SW 1271 (cell line): ENCODE measurements at regions not wholly inside any gene's neighbourhood (a gene's known extent, or its start where the extent isn't known, plus 50 kb on each side); places are given as distances from the start of the nearest gene placed in this dataset.

Experiments
- DNase-seq, 2 experiments: peaks; one replicate each; lab custom pipeline; 2025; lab: John Stamatoyannopoulos, UW

DNA sequence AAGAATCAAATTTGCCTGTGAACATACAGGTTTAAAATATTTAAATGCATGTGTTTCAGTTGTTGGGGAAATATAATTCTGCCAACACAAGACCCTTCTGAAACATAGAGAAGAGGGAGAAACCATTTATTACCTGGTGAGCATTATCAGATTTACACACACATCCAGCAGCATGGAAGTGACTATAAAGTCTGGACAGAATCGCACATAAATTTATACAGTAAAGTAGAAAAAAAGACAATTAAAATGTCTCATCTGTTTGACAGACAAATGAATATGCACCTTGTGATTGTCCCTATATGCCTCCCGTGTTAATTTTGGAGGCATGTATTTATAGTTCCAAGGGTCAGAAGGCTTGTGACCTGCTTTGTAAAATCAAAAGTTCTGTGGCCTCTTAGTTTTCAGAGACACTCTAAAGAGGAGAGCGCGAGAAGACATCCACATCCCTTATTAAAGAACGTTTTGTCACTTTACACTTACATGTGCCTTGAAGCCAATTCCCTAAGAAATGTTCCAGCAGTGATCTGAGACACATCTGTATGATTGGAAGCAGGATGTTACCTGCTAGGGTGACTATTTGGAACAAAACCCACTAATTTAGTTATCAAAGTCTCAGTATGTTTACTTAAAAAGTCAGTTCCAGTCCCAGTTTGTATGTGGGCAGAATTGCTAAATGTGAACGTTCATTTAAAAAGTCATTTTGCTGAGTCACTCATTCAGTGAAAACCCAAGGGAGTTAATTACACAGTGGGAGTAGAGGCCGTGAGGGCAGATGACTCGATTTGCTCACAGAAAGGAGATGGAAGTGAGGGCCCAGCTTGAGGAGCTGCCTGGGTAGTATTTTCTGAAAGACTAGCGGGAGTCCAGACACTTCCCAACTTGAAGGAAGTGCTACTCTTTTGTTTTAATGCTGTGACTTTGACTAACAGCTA, 527.6 kb upstream of the MEX3C start:
- DNase-seq: no peak

DNA sequence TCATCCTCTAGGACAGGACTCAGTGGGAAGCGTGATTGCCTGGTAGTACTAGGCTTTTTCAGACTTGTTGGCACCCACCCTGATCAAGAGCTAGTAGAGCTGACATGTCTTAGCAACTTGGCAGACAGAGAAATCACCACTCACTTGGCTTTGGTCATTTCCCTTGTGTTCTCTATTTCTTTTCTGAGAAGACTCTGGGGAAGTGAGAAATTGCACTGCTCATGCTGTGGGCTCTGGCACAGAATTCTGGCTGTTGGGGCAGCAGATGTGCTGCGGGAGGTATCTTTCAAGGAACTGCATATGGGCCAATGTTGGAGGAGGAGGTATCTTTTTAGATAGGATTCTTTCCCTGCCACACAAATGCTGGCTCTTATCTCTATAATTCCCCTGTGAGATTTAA, 529.1 kb upstream of the MEX3C start:
- DNase-seq: no peak

DNA sequence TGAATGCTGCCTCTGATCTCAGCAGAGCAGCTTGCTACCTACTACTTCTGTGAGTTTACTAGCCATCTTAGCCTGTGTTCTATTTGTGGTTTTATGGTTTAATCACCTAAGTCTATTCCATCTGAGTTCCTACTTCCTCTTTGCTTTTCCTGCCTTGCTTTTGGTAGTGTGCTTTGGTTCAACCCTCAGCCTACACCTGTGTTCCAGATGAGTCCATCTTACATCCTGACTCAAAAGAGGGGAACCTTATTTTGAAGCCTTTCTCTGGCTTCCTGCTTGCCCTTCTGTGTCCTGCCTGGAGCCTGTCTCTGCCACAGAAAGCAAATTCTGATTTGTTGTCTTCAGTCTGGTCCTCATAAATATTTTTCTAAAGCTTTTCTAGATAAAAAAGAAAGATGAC, 530.3 kb upstream of the MEX3C start:
- no peak for DNase-seq

DNA sequence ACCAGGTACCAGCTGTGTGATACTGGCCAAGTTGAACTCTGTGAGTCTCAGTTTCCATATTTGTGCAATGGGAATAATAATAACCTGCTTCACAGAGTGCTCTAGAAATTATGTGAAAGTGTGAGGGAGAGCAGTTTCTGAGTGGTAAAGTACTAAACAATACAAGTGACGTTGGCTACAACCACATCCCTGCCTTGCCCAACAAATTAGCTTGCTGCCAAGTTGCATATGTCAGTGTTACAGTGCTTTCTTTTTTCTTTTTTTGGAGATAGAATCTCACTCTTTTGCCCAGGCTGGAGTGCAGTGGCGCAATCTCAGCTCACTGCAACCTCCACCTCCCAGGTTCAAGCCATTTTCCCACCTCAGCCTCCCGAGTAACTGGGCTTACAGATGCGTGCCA, 533.6 kb upstream of the MEX3C start:
- no peak for DNase-seq

DNA sequence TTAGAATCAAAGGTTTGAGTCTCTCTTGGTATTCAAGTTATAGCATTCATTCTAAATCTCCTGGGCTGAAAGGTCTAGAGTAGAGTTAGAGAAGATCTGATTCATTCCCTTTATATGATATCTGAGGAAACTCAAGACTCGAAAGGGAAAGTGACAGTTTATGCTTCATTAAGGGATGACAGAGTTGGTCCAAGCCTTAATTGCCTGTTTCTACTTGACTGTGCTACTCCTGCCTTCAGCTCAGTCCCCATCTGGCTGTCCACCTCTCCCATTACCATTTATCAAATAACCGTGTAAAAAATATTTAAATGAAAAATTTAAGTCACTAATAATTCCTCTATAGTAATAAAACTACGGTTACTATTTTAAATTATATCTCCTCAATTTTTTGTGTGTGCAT, 537.1 kb upstream of the MEX3C start:
- DNase-seq: no peak

DNA sequence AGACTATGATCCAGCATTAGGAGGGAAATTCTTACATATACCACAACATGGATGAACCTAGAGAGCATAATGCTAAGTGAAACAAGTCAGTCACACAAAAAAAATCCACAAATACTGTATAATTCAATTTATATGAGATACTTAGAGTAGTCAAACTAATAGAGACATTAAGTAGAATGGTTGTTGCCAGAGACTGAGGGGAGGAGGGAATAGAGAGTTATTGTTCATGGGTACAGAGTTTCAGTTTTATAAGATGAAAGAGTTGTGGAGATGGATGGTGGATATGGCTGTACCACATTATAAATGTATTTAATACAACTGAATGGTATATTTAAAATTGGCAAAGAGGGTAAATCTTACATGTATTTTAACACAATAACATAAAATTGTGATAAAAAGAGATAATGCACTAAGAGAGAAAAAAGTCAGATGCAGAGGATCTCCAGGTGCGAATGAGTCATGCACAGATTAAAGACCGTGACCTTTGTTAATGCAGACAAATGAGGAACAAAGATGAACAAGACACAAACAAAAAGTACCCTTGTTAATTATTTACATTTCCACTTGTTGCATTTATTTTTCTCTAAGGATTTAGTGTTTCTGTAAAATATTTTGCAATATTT, 541.7 kb upstream of the MEX3C start:
- no peak for DNase-seq

DNA sequence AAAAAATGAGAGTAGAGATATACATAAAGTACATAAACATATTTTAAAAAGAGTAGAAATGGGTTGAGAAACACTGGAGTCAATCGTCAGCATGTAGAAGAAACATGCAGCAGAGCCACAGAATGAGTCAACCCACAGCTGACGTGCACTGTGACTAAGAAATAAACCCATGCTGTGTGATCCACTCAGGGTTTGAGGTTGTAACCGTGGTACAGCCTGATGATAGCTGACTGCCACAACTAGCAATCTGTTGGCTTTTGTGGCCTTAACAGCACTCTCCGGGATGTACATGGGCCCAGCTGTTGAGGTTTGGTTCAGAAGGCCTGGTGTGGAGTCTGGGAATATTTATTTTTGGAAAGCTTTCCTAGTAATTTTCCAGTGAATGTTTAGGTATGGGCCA, 554.4 kb upstream of the MEX3C start:
- no peak for DNase-seq

DNA sequence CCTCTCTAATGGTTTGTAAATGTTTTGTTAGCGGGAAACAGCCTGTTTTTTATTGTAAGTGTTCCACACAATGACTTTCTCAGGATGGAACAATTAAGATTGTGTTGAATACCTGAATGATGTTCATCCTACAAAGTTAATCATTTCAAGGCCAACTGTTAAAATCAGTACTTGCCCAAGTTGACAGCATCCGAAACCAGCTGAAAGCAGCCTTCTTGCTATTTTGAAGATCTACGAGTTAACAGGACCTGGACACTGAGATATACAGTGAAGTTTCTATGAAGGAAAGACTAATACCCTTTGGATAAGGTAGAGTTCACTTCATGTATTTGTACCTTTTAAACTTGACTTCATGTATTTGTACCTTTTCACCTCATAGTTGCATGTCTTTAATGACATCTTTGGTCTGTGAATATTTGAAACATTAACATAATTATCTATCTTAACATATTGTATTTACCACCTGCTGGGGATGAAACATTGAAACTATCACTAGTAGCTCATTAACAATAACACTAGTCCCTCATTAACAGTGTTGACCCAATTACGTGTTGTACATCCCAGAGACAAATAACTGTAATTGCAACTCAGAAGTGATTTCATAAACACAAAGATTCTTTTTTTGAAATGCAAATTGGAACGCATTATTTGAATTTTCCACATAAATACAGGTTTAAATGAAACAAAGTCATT, 556.0 kb upstream of the MEX3C start:
- no peak for DNase-seq

DNA sequence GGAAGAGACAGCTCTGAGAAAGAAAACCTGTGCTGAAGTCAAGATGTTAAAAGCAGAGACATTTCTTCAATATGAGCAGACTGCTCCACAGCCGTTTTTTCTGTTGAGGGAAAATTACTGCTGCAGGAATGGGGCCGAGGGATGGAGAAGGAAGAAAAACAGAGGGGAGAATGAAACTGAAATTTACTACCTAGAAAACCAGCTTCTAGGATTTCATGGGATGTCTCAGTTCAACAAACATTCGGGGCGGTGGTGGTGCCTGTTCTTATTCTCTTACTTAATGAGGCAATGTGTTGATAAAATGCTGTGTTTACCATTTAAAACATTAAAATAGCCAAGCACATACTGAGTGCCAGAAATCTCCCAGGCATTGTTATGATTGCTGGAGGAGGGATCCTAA, 557.1 kb upstream of the MEX3C start:
- no peak for DNase-seq

DNA sequence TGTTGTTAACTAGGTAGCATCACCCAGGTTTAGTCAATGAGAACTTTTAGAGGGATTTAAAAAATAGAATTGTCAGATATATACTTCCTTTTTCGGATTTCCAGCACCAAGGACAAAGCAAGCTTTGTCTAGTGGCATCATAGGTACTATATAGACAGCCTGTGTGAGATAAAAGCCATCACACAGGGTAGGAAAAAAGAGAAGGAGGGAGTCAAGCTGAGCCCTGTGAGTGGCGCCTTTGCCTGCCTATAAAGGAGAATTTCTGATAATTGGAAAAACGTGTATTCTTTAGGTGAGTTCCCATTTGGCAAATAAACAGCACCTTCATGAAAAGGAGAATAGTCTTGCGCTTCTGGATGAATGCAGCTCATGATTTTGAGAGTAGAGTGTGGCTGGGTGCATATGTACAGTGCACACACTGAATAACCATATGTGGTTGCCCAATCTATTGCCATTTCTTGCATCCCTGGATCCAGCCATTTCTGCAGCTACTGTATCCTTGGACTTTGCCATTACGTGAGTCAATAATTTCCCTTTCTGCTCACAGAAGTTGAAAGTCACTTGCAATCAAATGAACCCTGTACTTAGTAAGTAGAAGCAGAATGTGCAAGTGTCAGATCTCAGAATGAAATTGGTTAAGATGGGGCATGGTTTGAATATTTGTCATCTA, 559.9 kb upstream of the MEX3C start:
- no peak for DNase-seq

DNA sequence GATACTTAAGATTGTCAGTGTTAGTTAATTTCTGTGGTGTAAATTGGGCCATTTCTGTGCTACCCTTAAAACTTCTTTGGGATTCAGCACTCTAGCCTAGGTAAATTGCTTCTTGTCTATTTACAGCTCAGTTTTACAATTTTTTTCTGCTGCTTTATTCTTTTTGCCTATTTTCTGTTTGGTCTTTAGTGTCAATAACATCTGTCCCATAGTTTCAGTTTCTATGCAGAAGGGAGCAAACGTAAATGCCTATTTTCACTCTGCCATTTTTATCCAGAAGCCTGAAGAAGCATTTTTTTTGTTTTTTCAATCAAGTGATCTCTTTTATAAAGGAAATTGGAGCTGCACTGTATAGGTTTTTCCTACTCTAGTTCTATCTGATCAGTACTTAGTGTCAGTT, 564.9 kb upstream of the MEX3C start:
- DNase-seq: no peak

DNA sequence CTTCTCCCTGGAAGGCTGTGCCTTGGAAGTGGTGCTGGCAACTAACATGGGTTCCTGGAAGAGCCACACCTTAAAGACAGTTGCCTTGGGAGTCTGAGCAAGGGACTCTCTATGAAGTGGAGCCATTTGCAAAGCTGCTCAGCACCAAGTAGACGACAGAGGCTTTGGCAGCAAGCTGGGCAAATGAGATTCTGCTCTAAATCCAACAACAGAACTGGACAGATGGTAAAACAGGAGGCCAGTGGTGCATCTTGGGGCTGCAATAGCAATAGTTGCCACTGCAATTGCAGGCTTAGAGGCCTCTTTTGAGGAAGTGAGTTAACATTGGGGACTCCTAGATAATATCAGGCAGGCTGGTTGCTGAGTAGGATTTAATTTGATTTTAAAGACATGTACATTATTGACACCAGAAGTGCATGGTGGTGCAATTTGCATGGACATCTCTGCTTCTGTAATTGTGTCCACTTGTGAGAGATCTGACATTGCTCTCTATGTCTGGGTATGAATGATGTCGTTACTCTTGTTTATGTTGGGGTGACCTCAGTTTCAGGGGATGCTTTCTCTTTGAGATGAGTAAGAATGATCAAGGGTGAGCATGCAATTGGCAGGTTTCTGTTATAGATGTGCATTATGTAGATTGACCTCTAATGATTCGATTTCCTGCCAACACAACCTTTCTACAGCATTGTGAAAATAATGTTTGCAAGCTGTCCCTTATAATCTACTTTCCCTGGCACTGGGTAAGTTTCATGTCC, 568.3 kb upstream of the MEX3C start:
- no peak for DNase-seq

DNA sequence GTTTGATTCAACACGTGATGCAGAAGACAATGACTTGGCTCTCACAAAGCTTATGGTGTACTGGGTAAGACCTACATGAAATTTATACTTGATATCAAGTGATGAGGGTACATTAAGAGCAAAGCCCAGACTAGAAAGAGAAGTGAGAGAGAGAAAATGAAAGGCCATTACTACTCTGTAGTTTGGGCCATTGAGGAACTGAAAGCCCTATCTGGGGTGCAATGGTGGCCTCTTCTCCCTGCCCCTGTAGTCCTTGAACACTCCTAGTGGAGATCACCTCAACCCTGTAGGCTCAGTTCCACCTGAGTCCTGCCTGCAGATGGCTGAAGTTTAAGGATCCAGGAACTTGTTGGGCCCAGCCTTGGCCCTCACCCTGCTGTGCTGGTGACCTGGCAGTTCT, 569.8 kb upstream of the MEX3C start:
- no peak for DNase-seq

DNA sequence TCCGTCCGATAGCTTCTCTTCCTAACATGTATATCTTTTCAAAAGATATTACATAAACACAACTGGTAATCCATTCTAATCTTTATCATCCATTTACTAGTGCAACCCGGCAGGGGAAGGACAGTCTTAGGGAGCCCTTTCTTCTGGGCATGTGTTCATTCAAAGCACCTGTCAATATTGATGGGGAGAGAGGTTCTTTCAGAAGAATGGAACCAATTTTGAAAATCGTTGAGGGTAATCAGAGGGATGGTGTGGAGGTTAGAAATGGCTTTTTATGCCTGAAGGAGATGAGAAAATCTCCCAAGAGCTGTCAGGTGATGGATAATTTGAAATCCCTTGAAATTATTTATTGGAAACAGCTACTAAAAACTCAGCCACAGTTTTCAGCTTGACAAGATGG, 561.9 kb upstream of the DCC start:
- DNase-seq: no peak

DNA sequence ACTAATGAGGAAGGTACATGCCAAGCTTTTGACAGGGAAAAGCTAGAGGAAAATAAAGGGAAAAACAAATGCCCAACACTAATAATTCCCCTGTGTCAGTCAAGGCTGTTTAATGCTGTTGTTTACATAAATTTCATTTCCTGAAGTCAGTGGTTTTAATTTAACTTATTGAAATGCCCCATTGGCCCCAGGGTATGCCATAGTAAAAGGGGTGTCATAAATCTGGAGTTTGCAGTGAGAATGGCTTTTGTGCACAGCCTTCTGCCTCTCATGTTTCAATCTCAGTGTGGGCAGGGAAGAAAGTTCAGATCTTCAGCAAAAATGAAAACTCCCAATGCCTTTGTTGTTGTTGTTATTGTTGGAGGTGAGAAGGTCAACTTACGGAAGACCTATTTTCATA, 550.1 kb upstream of the DCC start:
- DNase-seq: no peak

DNA sequence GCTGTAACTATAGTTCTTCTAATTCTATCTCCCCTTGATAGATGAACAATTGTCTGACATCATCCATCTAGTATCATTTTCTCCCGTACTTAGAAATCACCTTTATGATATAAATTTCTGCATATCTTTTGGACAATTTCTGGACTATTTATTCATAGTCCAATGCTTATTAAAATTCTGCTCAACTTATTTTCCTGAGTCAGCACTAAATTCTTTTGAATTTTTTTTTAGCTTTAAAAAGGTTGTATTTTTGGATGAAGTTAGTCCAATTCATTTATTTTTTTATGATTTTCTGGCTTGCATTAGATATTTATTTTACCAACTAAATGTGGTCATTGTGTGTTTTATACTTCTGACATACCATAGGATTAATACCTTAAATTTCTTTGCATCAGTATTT, 538.5 kb upstream of the DCC start:
- no peak for DNase-seq

DNA sequence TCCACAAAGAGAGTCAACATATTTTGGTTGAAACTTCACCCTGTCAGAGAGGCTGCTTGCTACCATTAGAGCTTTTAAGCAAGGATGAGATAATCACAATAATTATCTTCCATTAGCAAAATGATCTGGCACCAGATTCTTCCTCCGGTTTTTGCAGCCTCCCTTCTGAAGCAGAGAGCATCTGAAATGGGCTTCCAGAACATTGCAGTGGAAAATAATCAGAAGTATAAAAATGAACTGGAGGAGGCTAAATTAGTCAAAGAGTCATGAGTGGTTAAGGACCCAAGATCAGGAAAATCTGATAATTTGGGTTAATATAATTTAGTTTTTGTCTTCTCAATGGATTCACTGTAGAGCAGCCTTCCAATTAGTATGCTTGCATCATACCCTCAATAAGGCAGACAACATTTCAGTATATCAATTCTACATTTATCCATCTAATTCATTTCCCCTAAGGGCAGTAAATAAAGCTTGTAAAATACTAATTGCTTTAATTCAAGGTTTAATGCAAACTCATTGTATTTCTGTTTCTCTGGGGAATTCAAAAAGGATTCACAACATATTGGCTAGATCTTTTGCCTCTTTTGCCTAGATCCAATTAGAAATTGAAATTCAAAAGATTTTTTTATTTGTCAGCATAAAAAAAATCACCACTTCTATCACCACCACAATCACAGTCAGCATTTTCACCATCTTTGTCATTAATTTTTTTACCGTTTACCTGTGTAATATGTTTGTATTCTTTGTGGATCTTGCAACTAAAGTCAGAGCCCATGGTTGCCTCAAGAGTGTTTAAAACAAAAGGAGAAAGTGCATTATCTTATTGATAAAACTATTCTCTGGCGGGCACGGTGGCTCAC, 537.2 kb upstream of the DCC start:
- no peak for DNase-seq

DNA sequence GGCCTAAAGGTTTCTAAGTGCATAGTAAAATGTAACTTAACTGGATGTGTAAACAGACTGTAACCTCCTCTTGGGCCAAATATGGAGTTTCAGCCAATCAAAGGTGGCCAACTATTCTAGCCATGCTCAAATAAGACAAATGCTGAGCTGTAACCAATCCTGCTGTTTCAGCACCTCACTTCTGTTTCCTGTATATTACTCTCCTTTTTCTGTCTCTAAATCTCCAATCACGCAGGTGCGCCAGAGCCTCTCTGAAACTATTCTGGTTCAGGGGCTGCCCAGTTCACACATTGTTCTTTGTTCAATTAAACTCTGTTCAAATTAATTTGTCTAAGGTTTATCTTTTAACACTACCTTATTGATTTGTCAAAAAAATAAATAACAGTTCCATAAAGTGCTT, 532.7 kb upstream of the DCC start:
- DNase-seq: no peak

DNA sequence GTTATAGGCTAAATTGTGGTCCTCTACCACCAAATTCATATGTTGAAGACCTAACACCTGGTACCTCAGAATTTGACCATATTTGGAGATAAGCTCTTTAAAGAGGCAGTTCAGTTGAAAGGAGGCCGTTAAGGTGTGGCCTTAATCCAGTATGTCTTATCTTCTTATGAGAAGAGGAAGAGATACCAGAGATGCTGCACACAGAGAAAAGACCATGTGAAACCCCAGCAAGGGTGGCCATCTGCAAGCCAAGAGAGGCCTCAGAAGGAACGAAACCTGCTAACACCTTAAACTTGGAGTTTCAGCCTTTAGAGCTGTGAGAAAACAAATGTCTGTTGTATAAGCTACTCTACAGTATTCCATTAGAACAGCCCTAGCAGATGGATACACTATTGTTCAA, 528.1 kb upstream of the DCC start:
- DNase-seq: no peak

DNA sequence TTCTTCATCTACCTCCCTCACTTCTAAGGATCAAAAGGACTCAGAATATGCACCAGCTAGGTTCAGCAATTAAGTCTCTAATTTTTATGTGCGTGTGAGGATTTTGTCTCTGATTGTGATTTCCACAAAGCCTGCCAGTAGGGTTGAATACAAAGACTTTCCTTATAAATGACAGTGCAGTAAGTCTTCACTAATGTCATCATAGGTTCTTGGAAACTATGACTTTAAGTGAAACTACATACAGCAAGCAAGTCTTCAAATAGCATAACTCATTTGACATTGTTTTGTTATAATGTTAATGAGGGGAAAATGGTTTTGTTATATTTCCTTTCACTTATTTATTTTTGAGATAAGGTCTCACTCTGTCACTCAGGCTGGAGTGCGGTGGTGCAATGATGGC, 526.3 kb upstream of the DCC start:
- DNase-seq: no peak

DNA sequence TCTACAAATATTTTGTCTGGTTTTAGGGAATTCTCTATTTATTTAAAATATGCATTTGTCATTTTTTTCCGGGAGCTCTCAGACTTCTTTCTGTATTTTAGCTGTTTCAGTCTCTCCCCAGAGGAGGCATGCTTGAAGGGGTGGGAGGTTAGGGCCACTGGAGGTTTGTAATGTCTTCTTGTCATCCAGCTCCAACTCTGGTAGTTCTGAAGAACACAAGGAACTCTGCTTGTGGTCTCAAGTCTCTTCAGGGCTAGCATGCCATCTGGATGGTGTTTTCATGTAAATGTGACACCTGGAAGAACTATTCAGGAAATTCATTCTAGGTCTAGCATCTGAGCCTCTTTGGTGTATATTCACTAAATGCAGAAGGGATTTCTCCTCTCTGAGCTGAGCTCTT, 518.4 kb upstream of the DCC start:
- no peak for DNase-seq
